WI38 (cell line): ENCODE measurements at regions not wholly inside any gene's neighbourhood (a gene's known extent, or its start where the extent isn't known, plus 50 kb on each side); places are given as distances from the start of the nearest gene placed in this dataset.

Source experiments
- H3K4me3 ChIP-seq: 2 replicates; pipeline ENCODE4 v1.5.1; 2011; ENCODE audit warnings: low read depth, mild to moderate bottlenecking, control low read depth, low read length
- CTCF ChIP-seq: IDR thresholded peaks from 2 replicates; pipeline ENCODE4 v1.5.1; 2012; ENCODE audit warnings: low read depth, mild to moderate bottlenecking, control low read depth, low read length

GRCh38 chr3:95037927-95038326 is 975.1 kb downstream of the NSUN3 start:
- no peak overlapping the region for H3K4me3 ChIP-seq
- TF ChIP-seq CTCF, result no peak

DNA sequence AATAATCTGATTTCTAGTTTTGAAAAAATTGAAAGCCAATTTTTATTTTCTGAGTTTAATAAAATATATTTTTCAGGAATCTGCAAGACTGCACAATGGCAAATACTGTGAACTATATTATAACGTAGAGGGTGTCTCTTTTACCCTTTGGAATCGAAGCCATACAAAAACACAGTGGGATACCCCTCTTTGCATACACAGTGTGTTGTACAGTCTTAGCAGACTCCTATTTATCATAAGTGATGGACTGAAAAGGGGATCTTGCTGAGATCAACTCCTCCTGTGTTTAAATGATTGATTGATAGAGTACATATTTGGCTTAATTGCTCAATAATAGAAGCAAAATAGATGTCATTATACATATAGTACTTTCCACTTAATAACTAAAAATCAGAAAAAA is 981.2 kb downstream of the NSUN3 start:
- H3K4me3 ChIP-seq, result no peak overlapping the region
- TF ChIP-seq CTCF, result no peak

- TF ChIP-seq CTCF, result no peak
These were observed 985.7 kb downstream of the NSUN3 start for GRCh38 chr3:95048564-95048963.

GRCh38 chr3:95049841-95050240 is 987.0 kb downstream of the NSUN3 start:
- no peak for TF ChIP-seq CTCF
- no peak overlapping the region for H3K4me3 ChIP-seq

More at GRCh38 chr3:95048564-95048963, 985.7 kb downstream of the NSUN3 start:
- H3K4me3 ChIP-seq, result no peak overlapping the region

GRCh38 chr3:95055288-95055687 is 992.4 kb downstream of the NSUN3 start:
- H3K4me3 ChIP-seq, result no peak overlapping the region
- TF ChIP-seq CTCF, result no peak

GRCh38 chr3:95082191-95082590 is 1019.3 kb downstream of the NSUN3 start:
- no peak for TF ChIP-seq CTCF
- H3K4me3 ChIP-seq, result no peak overlapping the region

DNA sequence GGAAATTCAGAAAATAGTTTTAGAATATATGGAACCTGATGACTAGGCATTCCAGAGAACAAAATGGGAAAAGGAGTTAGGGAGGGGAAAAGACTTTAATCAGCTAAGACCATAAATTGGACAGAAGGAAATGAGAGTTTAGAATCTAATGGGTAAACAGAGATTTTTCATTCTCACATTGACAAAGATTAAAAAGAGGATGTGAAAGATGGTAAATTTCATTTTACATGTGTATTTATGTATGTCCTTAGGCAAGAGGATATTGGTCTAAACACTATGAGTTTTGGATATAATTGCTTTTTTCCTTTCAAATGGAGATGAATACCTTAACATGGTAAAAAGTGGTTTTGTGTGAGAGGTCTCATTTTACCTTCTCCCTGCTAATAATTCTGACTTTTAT is 1021.9 kb downstream of the NSUN3 start:
- no peak for TF ChIP-seq CTCF
- H3K4me3 ChIP-seq, result no peak overlapping the region
